Thyroid gland (tissue), 4 donors: ENCODE measurements at regions not wholly inside any gene's neighbourhood (a gene's known extent, or its start where the extent isn't known, plus 50 kb on each side); places are given as distances from the start of the nearest gene placed in this dataset.

ENCODE experiments used
- CTCF ChIP-seq, 6 experiments: fragments of 200-600 bp in 3 of 6; fragments of 450-650 bp in 3 of 6; sonication (generic) in 3 of 6; IDR thresholded peaks; one replicate each; pipeline ENCODE4 v1.5.1; 2016 to 2019; ENCODE audit warnings: antibody characterized with exemption in 6 of 6, mild to moderate bottlenecking in 2 of 6, inconsistent platforms in 1 of 6, moderate library complexity in 1 of 6
- POLR2A ChIP-seq, 2 donors: fragments of 450-650 bp; IDR thresholded peaks; one replicate each; pipeline ENCODE4 v1.6.1; 2017; ENCODE audit warnings: antibody characterized with exemption in 2 of 2, mild to moderate bottlenecking in 2 of 2, moderate library complexity in 1 of 2

- TF ChIP-seq CTCF (IDR thresholded peaks at IDR 0.05): no peak
- TF ChIP-seq POLR2A (IDR thresholded peaks at IDR 0.05): no peak
Observed at GRCh38 chr20:4604580-4604979, 81.7 kb upstream of the PRNP start.
